Endothelial cell of umbilical vein (primary cell): ENCODE measurements at regions not wholly inside any gene's neighbourhood (a gene's known extent, or its start where the extent isn't known, plus 50 kb on each side); places are given as distances from the start of the nearest gene placed in this dataset.

ENCODE experiments used
- BruUV-seq: library from RNA; stranded (reverse); fragments of 400-500 nt; replicated peaks from 2 replicates; lab custom pipeline; 2021; lab: Mats Ljungman, UMichigan
- CTCF ChIA-PET: fragments of 300-600, 350-600 bp; sonication (Branson Sonifier 250); formaldehyde crosslinking; loops from one replicate; lab custom pipeline; 2021; ENCODE audit warnings: antibody characterized with exemption, inconsistent platforms; lab: Charles Lee
- POLR2A ChIA-PET: fragments of 300-600, 350-600 bp; sonication (Branson Sonifier 250); formaldehyde crosslinking; loops from one replicate; lab custom pipeline; 2021; ENCODE audit warnings: antibody characterized with exemption, inconsistent platforms; lab: Charles Lee
- DNase-seq: peaks from one replicate; pipeline ENCODE4 v3.0.0-alpha.2; 2011; ENCODE audit warnings: low read depth, low spot score
- FAIRE-seq: peaks from 2 replicates; lab custom pipeline; 2011; peaks lifted over from hg19 to GRCh38; lab: Jason Lieb, UNC
- H2AFZ ChIP-seq: 2 replicates; pipeline ENCODE4 v1.6.0; 2012; ENCODE audit warnings: low read depth, low read length, control low read depth, inconsistent platforms
- H3K27ac ChIP-seq: 2 replicates; pipeline ENCODE4 v1.5.1; 2011; ENCODE audit warnings: low read depth, mild to moderate bottlenecking, control low read depth, low read length, moderate library complexity; ENCODE audit not compliant: insufficient read depth
- H3K27me3 ChIP-seq, 2 experiments: 2 replicates each; pipeline versions ENCODE4 v1.6.0 to v1.6.1; 2011; ENCODE audit warnings: low read length in 2 of 2, mixed read lengths in 1 of 2; ENCODE audit not compliant: control insufficient read depth in 2 of 2, insufficient read depth in 2 of 2
- H3K36me3 ChIP-seq, 2 experiments: 2 replicates in 1 of 2; 3 replicates in 1 of 2; pipeline ENCODE4 v1.5.1; 2011; ENCODE audit warnings: low read length in 2 of 2, mild to moderate bottlenecking in 1 of 2, moderate library complexity in 1 of 2; ENCODE audit not compliant: control insufficient read depth in 2 of 2, insufficient read depth in 2 of 2; ENCODE audit errors: extremely low read depth in 1 of 2
- H3K4me1 ChIP-seq: 3 replicates; pipeline ENCODE4 v1.5.1; 2011; ENCODE audit warnings: mild to moderate bottlenecking, low read length; ENCODE audit not compliant: control insufficient read depth, insufficient read depth; ENCODE audit errors: extremely low read depth
- H3K4me2 ChIP-seq: 2 replicates; pipeline ENCODE4 v1.6.1; 2011; ENCODE audit warnings: low read length, control low read depth, mixed read lengths; ENCODE audit not compliant: insufficient read depth
- H3K4me3 ChIP-seq, 3 experiments: fragments of 200-600 bp in 1 of 3; sonication (generic), shearing (Covaris generic) in 1 of 3; replicated peaks in 1 of 3; 2 replicates each; pipeline ENCODE4 v1.5.1; 2011 to 2016; ENCODE audit warnings: control low read depth in 3 of 3, low read length in 3 of 3, mild to moderate bottlenecking in 2 of 3, inconsistent platforms in 1 of 3, low read depth in 1 of 3, moderate library complexity in 1 of 3; ENCODE audit not compliant: insufficient read depth in 1 of 3
- H3K79me2 ChIP-seq: 2 replicates; pipeline ENCODE4 v1.6.0; 2012; ENCODE audit warnings: low read length, inconsistent platforms; ENCODE audit not compliant: control insufficient read depth, insufficient read depth
- H3K9ac ChIP-seq: replicated peaks from 2 replicates; pipeline ENCODE3; 2011; ENCODE audit warnings: low read length, control low read depth; ENCODE audit not compliant: insufficient read depth; ENCODE audit errors: extremely low read depth
- H3K9me1 ChIP-seq: replicated peaks from 3 replicates; pipeline ENCODE4 v1.6.0; 2011; ENCODE audit warnings: mild to moderate bottlenecking, low read length; ENCODE audit not compliant: control insufficient read depth, insufficient read depth; ENCODE audit errors: extremely low read depth
- H3K9me3 ChIP-seq: replicated peaks from 2 replicates; pipeline ENCODE4 v1.5.1; 2012; ENCODE audit warnings: low read length, inconsistent platforms; ENCODE audit not compliant: control insufficient read depth, insufficient read depth
- H4K20me1 ChIP-seq: replicated peaks from 2 replicates; pipeline ENCODE3; 2011; ENCODE audit warnings: mild to moderate bottlenecking, low read length; ENCODE audit not compliant: control insufficient read depth, insufficient read depth; ENCODE audit errors: extremely low read depth
- CTCF ChIP-seq, 2 donors: IDR thresholded peaks; 1 replicate in 1 of 2; 2 replicates in 1 of 2; pipeline ENCODE4 v1.5.1; 2011; ENCODE audit warnings: low read length in 2 of 2, mild to moderate bottlenecking in 2 of 2, moderate library complexity in 2 of 2, control low read depth in 1 of 2, inconsistent platforms in 1 of 2, low read depth in 1 of 2; ENCODE audit not compliant: insufficient read depth in 1 of 2; ENCODE audit errors: extremely low read depth in 1 of 2
- EZH2 ChIP-seq: IDR thresholded peaks from 2 replicates; pipeline ENCODE4 v1.6.1; 2012; ENCODE audit warnings: borderline replicate concordance, low read depth, mild to moderate bottlenecking, moderate library complexity, low read length, inconsistent platforms; ENCODE audit not compliant: severe bottlenecking
- FOS ChIP-seq: IDR thresholded peaks from 2 replicates; pipeline ENCODE4 v1.6.1; 2011; ENCODE audit warnings: mild to moderate bottlenecking, low read length, moderate library complexity, borderline replicate concordance; ENCODE audit not compliant: insufficient read depth
- GATA2 ChIP-seq: IDR thresholded peaks from 2 replicates; pipeline ENCODE4 v1.7.0; 2011; ENCODE audit warnings: low read depth, mild to moderate bottlenecking, moderate library complexity, mixed read lengths, low read length; ENCODE audit not compliant: insufficient read length, insufficient read depth
- JUN ChIP-seq: IDR thresholded peaks from 2 replicates; pipeline ENCODE4 v1.6.1; 2011; ENCODE audit warnings: borderline replicate concordance, low read depth; ENCODE audit not compliant: insufficient read length, insufficient read depth
- MYC ChIP-seq: IDR thresholded peaks from one replicate; pipeline ENCODE4 v1.6.1; 2011; ENCODE audit warnings: mild to moderate bottlenecking, low read depth, low read length
- POLR2A ChIP-seq: IDR thresholded peaks from 2 replicates; pipeline ENCODE4 v1.6.1; 2012; ENCODE audit warnings: low read depth, mild to moderate bottlenecking, control low read depth, low read length
- POLR2AphosphoS5 ChIP-seq: IDR thresholded peaks from 2 replicates; pipeline ENCODE4 v1.6.1; 2012; ENCODE audit warnings: low read depth, mild to moderate bottlenecking, control low read depth, low read length, moderate library complexity; ENCODE audit not compliant: insufficient read depth
- dilution Hi-C: fragments of 300-500 bp; cut with MboI; formaldehyde crosslinking; loops from one replicate; pipeline ENCODE4 v1.15.0; 2019; ENCODE audit warnings: low sequenced_read_pairs; ENCODE audit not compliant: extremely low pct_ligation_motif_present
- intact Hi-C: fragments of 100-400 bp; cut with micrococcal nuclease; formaldehyde crosslinking; loops from one replicate; pipeline ENCODE4 v1.10.0; 2022
- TF ChIP-seq, protein P1 (sequence below): IDR thresholded peaks from 2 replicates; pipeline ENCODE4 v1.6.1; 2011; ENCODE audit not compliant: insufficient read depth, insufficient read length

GRCh38 chr4:63644396-63644795 lies 764.9 kb downstream of the TECRL start:
- Histone ChIP-seq H4K20me1 (no peaks in the 10 kb centered on the region), H3K36me3 (no peaks in the 10 kb centered on the region), H3K9ac (no peak overlapping the region), H3K4me3 (no peak overlapping the region), H3K79me2 (no peaks in the 10 kb centered on the region), H3K4me1 (no peaks in the 10 kb centered on the region), H3K4me2 (no peak overlapping the region), H3K27ac (no peak overlapping the region), H2AFZ (no peak overlapping the region), H3K27me3 (no peaks in the 10 kb centered on the region), H3K9me3 (no peaks in the 10 kb centered on the region), H3K9me1 (no peaks in the 10 kb centered on the region)
- dilution Hi-C loops (no loop called here), intact Hi-C loops (no loop called here)
- TF ChIP-seq GATA2 (no peak), FOS (no peak), MYC (no peak), CTCF (IDR thresholded peaks at IDR 0.05; ENCODE audit: extremely low read depth in 1 of 2, insufficient read depth in 1 of 2, low read depth in 1 of 2, low read length in 2 of 2) (no peak), EZH2 (no peak), POLR2AphosphoS5 (no peak), JUN (no peak), POLR2A (no peak)
- TF ChIP-seq, protein P1, sequence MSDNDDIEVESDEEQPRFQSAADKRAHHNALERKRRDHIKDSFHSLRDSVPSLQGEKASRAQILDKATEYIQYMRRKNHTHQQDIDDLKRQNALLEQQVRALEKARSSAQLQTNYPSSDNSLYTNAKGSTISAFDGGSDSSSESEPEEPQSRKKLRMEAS, result no peak
- ChIA-PET POLR2A (no interaction called here), CTCF (no interaction called here)
- FAIRE-seq (no peak), DNase-seq (no peak)
- no TSS peak for BruUV-seq
